Mammary epithelial cell (primary cell): ENCODE measurements at regions not wholly inside any gene's neighbourhood (a gene's known extent, or its start where the extent isn't known, plus 50 kb on each side); places are given as distances from the start of the nearest gene placed in this dataset.

Experiments used
- CTCF ChIP-seq, 2 donors: IDR thresholded peaks in 1 of 2; conservative IDR thresholded peaks in 1 of 2; 2 replicates each; pipeline ENCODE4 v1.5.1; 2011 to 2012; ENCODE audit warnings: inconsistent platforms in 2 of 2, low read length in 2 of 2, mild to moderate bottlenecking in 2 of 2, control low read depth in 1 of 2, low read depth in 1 of 2; ENCODE audit not compliant: insufficient read depth in 1 of 2; ENCODE audit errors: extremely low read depth in 1 of 2
- EZH2 ChIP-seq: IDR thresholded peaks from 2 replicates; pipeline ENCODE4 v1.6.1; 2012; ENCODE audit warnings: low read length, inconsistent platforms, borderline replicate concordance

- TF ChIP-seq EZH2 = no peak
- peak; percentile 44 to 45 for TF ChIP-seq CTCF (conservative IDR thresholded peaks at IDR 0.05 in 1 of 2, IDR thresholded peaks at IDR 0.05 in 1 of 2; ENCODE audit: extremely low read depth in 1 of 2, insufficient read depth in 1 of 2, low read depth in 1 of 2, low read length in 2 of 2)
These were observed 107.5 kb upstream of the SRD5A2 start for GRCh38 chr2:31688282-31688681.
